Activated CD4-positive, alpha-beta T cell treated with anti-CD3 and anti-CD28 coated beads for 36 hours (primary cell): ENCODE measurements at regions not wholly inside any gene's neighbourhood (a gene's known extent, or its start where the extent isn't known, plus 50 kb on each side); places are given as distances from the start of the nearest gene placed in this dataset.

Experiments
- ATAC-seq: fragments of 200-7000 bp; cut with Tn5 transposase; one replicate; pipeline ENCODE4 v1.10.0; 2021; ENCODE audit warnings: mild to moderate bottlenecking, moderate library complexity
- CTCF ChIA-PET: fragments of 350-600 bp; sonication (Branson Sonifier 250); formaldehyde crosslinking; loops from one replicate; lab custom pipeline; 2021; ENCODE audit warnings: antibody characterized with exemption; lab: Charles Lee
- POLR2A ChIA-PET: fragments of 350-600 bp; sonication (Branson Sonifier 250); formaldehyde crosslinking; loops from one replicate; lab custom pipeline; 2021; ENCODE audit warnings: antibody characterized with exemption, inconsistent platforms; lab: Charles Lee
- DNase-seq: peaks from one replicate; pipeline ENCODE4 v3.0.0-alpha.2; 2020
- H3K27ac Mint-ChIP-seq: one replicate; pipeline ENCODE4 v1.8.0; 2021; ENCODE audit warnings: mixed read lengths
- H3K27me3 Mint-ChIP-seq: one replicate; pipeline ENCODE4 v1.8.0; 2021; ENCODE audit warnings: mixed read lengths
- H3K36me3 Mint-ChIP-seq: one replicate; pipeline ENCODE4 v1.8.0; 2021; ENCODE audit warnings: low read depth, mixed read lengths
- H3K4me1 Mint-ChIP-seq: one replicate; pipeline ENCODE4 v1.8.0; 2021; ENCODE audit warnings: mixed read lengths
- H3K4me3 Mint-ChIP-seq: one replicate; pipeline ENCODE4 v1.8.0; 2021; ENCODE audit warnings: mild to moderate bottlenecking, moderate library complexity, mixed read lengths
- H3K9me3 Mint-ChIP-seq: one replicate; pipeline ENCODE4 v1.8.0; 2021; ENCODE audit warnings: low read depth, mixed read lengths
- intact Hi-C, 2 experiments: fragments of 100-400 bp; cut with DNase I in 1 of 2; cut with micrococcal nuclease in 1 of 2; formaldehyde crosslinking; loops; one replicate each; pipeline versions ENCODE4 v1.14.2 to v1.15.1; 2022 to 2024; cut with DNase I, micrococcal nuclease

DNA sequence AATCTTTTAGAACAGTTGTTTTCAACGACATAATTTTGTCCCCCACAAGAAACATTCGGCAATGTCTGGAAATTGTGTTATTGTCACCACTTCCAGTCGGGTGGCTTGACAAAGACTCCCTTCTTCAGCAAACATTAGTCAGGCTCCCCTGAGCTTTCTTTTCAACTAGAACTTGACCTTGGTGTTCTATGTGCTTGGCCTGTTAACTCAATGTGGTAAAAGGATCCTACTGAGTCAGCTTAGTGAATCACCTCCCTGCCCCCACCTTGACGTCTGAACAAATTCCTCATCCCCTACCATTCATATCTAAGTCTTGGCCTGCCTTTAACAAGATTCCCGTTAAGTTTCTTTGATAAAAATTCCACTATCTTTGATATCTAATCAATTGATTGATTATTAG is 465.0 kb upstream of the ROBO1 start:
- Mint-ChIP-seq H3K36me3 (no peaks in the 10 kb centered on the region), H3K9me3 (peaks cover 6% of the 10 kb centered on the region), H3K27me3 (no peaks in the 10 kb centered on the region), H3K4me1 (no peaks in the 10 kb centered on the region), H3K27ac (no peak overlapping the region), H3K4me3 (no peak overlapping the region)
- intact Hi-C loops, result no loop called here
- ChIA-PET CTCF (no interaction called here), POLR2A (no interaction called here)
- ATAC-seq (no peak), DNase-seq (no peak)

DNA sequence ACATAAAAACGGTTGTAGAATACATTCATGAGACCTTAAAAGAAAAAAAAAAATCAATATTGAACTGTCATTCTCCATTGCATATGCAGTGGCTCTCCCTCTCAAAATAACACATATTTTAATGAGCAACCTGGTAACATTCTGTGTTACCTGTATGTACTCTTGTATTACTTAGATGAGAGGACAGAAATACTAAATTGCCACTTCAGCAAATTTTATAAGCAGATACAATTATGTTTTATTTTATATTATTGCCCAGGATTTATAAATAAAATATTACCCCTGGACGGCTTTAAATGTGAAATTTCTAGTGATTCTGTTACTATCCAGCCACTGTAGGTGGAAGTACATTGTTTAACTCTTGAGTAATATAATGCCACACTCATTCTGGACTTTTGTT is 463.2 kb upstream of the ROBO1 start:
- Mint-ChIP-seq H3K27me3 (no peaks in the 10 kb centered on the region), H3K27ac (no peak overlapping the region), H3K4me3 (no peak overlapping the region), H3K36me3 (no peaks in the 10 kb centered on the region), H3K9me3 (peaks cover 5% of the 10 kb centered on the region), H3K4me1 (no peaks in the 10 kb centered on the region)
- ATAC-seq (no peak), DNase-seq (no peak)
- intact Hi-C loops, result no loop called here
- ChIA-PET POLR2A (no interaction called here), CTCF (no interaction called here)

- Mint-ChIP-seq H3K4me1 (no peaks in the 10 kb centered on the region), H3K27ac (no peak overlapping the region), H3K36me3 (no peaks in the 10 kb centered on the region), H3K9me3 (peaks cover 13% of the 10 kb centered on the region), H3K4me3 (no peak overlapping the region), H3K27me3 (no peaks in the 10 kb centered on the region)
- ATAC-seq (no peak), DNase-seq (no peak)
- CTCF ChIA-PET, result no interaction called here
- intact Hi-C loops, result no loop called here
- POLR2A ChIA-PET, result no interaction called here
Measured at GRCh38 chr3:80227216-80227615, 459.4 kb upstream of the ROBO1 start.

DNA sequence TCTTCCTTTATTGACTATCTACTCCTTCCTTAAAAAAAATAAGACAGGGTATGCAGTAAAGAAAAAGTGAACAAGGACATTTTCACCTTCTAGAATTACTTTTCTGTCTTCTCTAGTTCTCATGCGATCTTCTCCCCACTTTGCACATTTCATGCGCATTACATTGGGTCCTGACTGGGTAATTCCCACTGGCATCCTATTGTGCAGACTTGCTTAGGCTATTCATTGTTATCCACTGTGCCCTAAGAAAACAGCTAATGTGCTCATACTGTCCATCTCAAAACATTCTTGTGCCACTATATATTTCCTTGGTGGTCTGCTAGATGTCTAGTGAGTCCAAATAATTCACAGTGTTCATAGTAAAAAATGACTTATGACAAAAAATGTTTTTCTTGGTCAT is 447.4 kb upstream of the ROBO1 start:
- H3K27ac Mint-ChIP-seq, result no peak overlapping the region
- POLR2A ChIA-PET, result no interaction called here

DNA sequence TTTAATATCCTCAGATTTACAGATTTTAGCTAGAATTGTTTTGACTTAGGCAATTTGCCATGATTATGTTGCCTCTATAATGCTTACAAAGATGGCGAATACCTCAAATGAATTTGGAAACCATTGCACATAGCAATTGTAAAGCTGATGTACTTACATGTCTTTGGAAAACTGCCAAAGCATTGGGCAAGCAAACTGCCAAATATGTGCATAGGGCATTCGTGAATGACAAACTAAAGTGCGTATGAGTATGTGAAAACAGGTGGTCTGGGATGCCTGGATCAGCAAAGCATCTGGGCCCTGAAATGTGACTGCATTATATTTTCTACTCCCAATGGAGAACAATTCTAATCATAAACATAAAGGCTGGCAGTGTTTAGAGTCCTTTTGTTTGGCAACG is 445.3 kb upstream of the ROBO1 start:
- no peaks in the 10 kb centered on the region for H3K4me1 Mint-ChIP-seq
- intact Hi-C loops, result no loop called here
- ChIA-PET CTCF (no interaction called here), POLR2A (no interaction called here)
- ATAC-seq (no peak), DNase-seq (no peak)
- H3K27me3 Mint-ChIP-seq, result no peaks in the 10 kb centered on the region
- no peak overlapping the region for H3K4me3 Mint-ChIP-seq
- H3K36me3 Mint-ChIP-seq, result no peaks in the 10 kb centered on the region
- H3K9me3 Mint-ChIP-seq, result peaks cover 19% of the 10 kb centered on the region
- no peak overlapping the region for H3K27ac Mint-ChIP-seq

More for the DNA sequence above, 447.4 kb upstream of the ROBO1 start:
- DNase-seq, result no peak
- Mint-ChIP-seq H3K4me1 (no peaks in the 10 kb centered on the region), H3K27me3 (no peaks in the 10 kb centered on the region), H3K36me3 (no peaks in the 10 kb centered on the region), H3K4me3 (no peak overlapping the region), H3K9me3 (peaks cover 15% of the 10 kb centered on the region)
- CTCF ChIA-PET, result no interaction called here
- ATAC-seq, result no peak
- intact Hi-C loops, result no loop called here

DNA sequence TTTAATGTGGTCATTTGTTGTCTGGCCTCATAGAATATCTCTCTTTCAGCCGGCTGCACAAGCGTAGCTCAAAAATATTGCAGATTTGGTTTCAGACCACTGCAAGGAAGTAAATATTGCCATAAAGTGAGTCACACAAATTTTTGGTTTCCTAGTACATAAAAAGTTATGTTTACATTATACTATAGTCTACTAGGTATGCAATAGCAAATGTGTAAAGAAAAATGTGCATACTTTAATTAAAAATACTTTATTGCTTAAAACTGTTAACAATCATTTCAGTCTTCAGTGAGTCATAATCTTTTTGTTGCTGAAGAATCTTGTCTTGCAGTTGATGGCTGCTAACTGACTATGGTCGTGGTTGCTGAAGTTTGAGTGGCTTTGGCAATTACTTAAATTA is 425.1 kb upstream of the ROBO1 start:
- Mint-ChIP-seq H3K27me3 (no peaks in the 10 kb centered on the region), H3K9me3 (peaks cover 19% of the 10 kb centered on the region), H3K27ac (no peak overlapping the region), H3K4me3 (no peak overlapping the region), H3K36me3 (no peaks in the 10 kb centered on the region), H3K4me1 (no peaks in the 10 kb centered on the region)
- CTCF ChIA-PET, result no interaction called here
- POLR2A ChIA-PET, result no interaction called here
- no peak for DNase-seq
- intact Hi-C loops, result no loop called here
- no peak for ATAC-seq

GRCh38 chr3:80190051-80190450 is 422.3 kb upstream of the ROBO1 start:
- Mint-ChIP-seq H3K4me3 (no peak overlapping the region), H3K36me3 (no peaks in the 10 kb centered on the region), H3K4me1 (no peaks in the 10 kb centered on the region), H3K27ac (no peak overlapping the region), H3K9me3 (peaks cover 9% of the 10 kb centered on the region), H3K27me3 (no peaks in the 10 kb centered on the region)
- ChIA-PET POLR2A (no interaction called here), CTCF (no interaction called here)
- intact Hi-C loops, result no loop called here
- no peak for DNase-seq
- no peak for ATAC-seq

GRCh38 chr3:80187981-80188380 is 420.2 kb upstream of the ROBO1 start:
- Mint-ChIP-seq H3K9me3 (peaks cover 10% of the 10 kb centered on the region), H3K36me3 (no peaks in the 10 kb centered on the region), H3K4me3 (no peak overlapping the region), H3K27me3 (no peaks in the 10 kb centered on the region), H3K27ac (no peak overlapping the region), H3K4me1 (no peaks in the 10 kb centered on the region)
- no peak for ATAC-seq
- intact Hi-C loops, result no loop called here
- DNase-seq, result no peak
- CTCF ChIA-PET, result no interaction called here
- POLR2A ChIA-PET, result no interaction called here

- Mint-ChIP-seq H3K36me3 (no peaks in the 10 kb centered on the region), H3K4me1 (no peaks in the 10 kb centered on the region), H3K27me3 (no peaks in the 10 kb centered on the region), H3K27ac (no peak overlapping the region), H3K9me3 (peaks cover 5% of the 10 kb centered on the region), H3K4me3 (no peak overlapping the region)
- ChIA-PET CTCF (no interaction called here), POLR2A (no interaction called here)
- intact Hi-C loops, result no loop called here
- ATAC-seq (no peak), DNase-seq (no peak)
Measured at GRCh38 chr3:80159990-80160506, 392.2 kb upstream of the ROBO1 start.

DNA sequence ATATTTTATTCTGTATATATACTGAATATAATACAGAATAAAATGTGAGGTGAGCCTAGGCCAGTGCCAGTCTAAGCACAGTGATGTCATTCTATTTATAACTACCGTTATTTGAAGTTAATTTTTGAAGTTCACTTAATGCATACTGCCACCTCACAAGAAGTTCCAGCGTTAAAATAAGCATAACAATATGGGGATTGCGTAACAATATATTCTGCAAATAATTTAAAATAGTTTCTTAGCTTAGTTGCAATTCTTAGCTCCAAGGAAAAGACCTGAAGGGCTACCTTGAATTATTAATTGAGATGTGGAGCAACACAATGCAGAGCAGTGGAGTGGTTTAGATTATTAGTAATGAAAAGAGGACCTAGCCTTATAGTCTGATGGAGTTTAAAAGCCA is 390.5 kb upstream of the ROBO1 start:
- peaks cover 4% of the 10 kb centered on the region for H3K9me3 Mint-ChIP-seq
- no peaks in the 10 kb centered on the region for H3K27me3 Mint-ChIP-seq
- no peaks in the 10 kb centered on the region for H3K4me1 Mint-ChIP-seq
- DNase-seq (no peak), ATAC-seq (no peak)
- H3K36me3 Mint-ChIP-seq, result no peaks in the 10 kb centered on the region
- H3K27ac Mint-ChIP-seq, result no peak overlapping the region
- H3K4me3 Mint-ChIP-seq, result no peak overlapping the region
- intact Hi-C loops, result no loop called here
- CTCF ChIA-PET, result interaction anchor here (0.6 kb wide), 1 partner anchor 661 kb away, joined by 3 read pairs; no protein-coding TSS in a partner anchor
- POLR2A ChIA-PET, result no interaction called here

DNA sequence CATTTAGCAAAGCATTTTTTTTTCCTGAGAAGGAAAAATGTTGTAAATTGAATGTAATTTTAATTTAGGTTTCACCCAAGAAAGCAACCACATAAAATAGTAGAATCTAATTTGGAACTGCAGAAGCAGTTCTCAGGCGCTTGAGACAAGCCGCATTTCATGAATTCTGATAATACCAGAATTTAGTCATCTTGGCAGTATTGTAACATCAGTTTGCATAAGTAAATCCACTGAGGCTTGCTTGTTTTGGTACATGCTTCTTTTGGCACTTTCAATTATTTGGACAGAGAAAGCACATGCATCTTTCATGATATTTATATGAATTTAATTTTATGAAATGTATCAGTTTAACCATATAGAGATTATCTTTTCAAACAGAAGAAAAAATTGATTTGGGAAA is 389.7 kb upstream of the ROBO1 start:
- ChIA-PET POLR2A (no interaction called here), CTCF (no interaction called here)
- intact Hi-C loops, result no loop called here
- Mint-ChIP-seq H3K9me3 (peaks cover 5% of the 10 kb centered on the region), H3K36me3 (no peaks in the 10 kb centered on the region), H3K4me3 (no peak overlapping the region), H3K27ac (no peak overlapping the region), H3K27me3 (no peaks in the 10 kb centered on the region), H3K4me1 (no peaks in the 10 kb centered on the region)
- DNase-seq, result no peak
- no peak for ATAC-seq

DNA sequence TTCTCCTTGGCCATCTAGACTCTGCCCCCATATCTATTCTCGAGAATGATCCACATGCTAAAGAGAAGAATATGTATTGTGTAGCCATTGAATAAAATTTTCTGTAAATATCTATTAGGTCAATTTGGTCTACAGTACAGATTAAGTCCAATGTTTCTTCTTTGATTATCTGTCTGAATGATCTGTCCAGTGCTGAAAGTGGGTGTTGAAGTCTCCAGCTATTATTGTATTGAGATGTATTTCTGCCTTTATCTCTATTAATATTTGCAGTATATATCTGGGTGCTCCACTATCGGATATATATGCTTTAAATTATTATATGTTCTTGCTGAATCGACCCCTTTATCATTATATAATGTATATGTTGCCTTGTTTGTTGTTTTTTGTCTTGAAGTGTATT is 384.9 kb upstream of the ROBO1 start:
- Mint-ChIP-seq H3K9me3 (peaks cover 27% of the 10 kb centered on the region), H3K27ac (no peak overlapping the region), H3K4me1 (no peaks in the 10 kb centered on the region), H3K36me3 (no peaks in the 10 kb centered on the region), H3K4me3 (no peak overlapping the region), H3K27me3 (no peaks in the 10 kb centered on the region)
- ATAC-seq (no peak), DNase-seq (no peak)
- intact Hi-C loops, result no loop called here
- ChIA-PET CTCF (no interaction called here), POLR2A (no interaction called here)

GRCh38 chr3:80142714-80143113 is 374.9 kb upstream of the ROBO1 start:
- intact Hi-C loops, result no loop called here
- no peak overlapping the region for H3K4me3 Mint-ChIP-seq
- DNase-seq (no peak), ATAC-seq (no peak)
- ChIA-PET POLR2A (no interaction called here), CTCF (no interaction called here)
- no peaks in the 10 kb centered on the region for H3K4me1 Mint-ChIP-seq
- H3K9me3 Mint-ChIP-seq, result peaks cover 21% of the 10 kb centered on the region
- H3K27me3 Mint-ChIP-seq, result no peaks in the 10 kb centered on the region
- H3K36me3 Mint-ChIP-seq, result no peaks in the 10 kb centered on the region
- H3K27ac Mint-ChIP-seq, result no peak overlapping the region
